ENCODE measurements at regions not wholly inside any gene's neighbourhood (a gene's known extent, or its start where the extent isn't known, plus 50 kb on each side); places are given as distances from the start of the nearest gene placed in this dataset.

GRCh38 chr9:31355159-31355882 is 1029.1 kb upstream of the ACO1 start:
- TF ChIP-seq CTCF (IDR thresholded peaks at IDR 0.05) (no peak), POLR2AphosphoS5 (IDR thresholded peaks at IDR 0.05) (no peak)

Measured in prostate gland (tissue), 2 donors.